UCSD-AML1 (cell line): ENCODE measurements at regions not wholly inside any gene's neighbourhood (a gene's known extent, or its start where the extent isn't known, plus 50 kb on each side); places are given as distances from the start of the nearest gene placed in this dataset.
"Not testable (repeated sequence)": the region's sequence is repeated elsewhere in the genome, so short reads cannot be mapped to it uniquely, and the experiment has no call there.

Source experiments
- DNase-seq: peaks from one replicate; lab custom pipeline; 2025; ENCODE audit not compliant: unreplicated experiment; lab: John Stamatoyannopoulos, UW

- DNase-seq, result no peak
Observed at GRCh38 chr5:62139741-62140140, 166.3 kb upstream of the KIF2A start.

- no peak for DNase-seq
Observed at GRCh38 chr5:62142351-62142750, 163.7 kb upstream of the KIF2A start.

GRCh38 chr5:62143268-62144229, 162.5 kb upstream of the KIF2A start:
- no peak for DNase-seq

GRCh38 chr5:62144401-62145022, 161.5 kb upstream of the KIF2A start:
- no peak for DNase-seq

- peak; percentile 15 for DNase-seq
Observed at GRCh38 chr5:62149879-62150278, 156.1 kb upstream of the KIF2A start.

- no peak for DNase-seq
Observed at GRCh38 chr5:62152394-62153087, 153.5 kb upstream of the KIF2A start.

GRCh38 chr5:62154758-62155157, 151.2 kb upstream of the KIF2A start:
- no peak for DNase-seq

- DNase-seq, result no peak
Observed at GRCh38 chr5:62155988-62156387, 150.0 kb upstream of the KIF2A start.

- no peak for DNase-seq
Observed at GRCh38 chr5:62167561-62168057, 138.4 kb upstream of the KIF2A start.

- DNase-seq, result no peak
Observed at GRCh38 chr5:62168506-62169281, 137.3 kb upstream of the KIF2A start.

- DNase-seq, result no peak
Observed at GRCh38 chr5:62178258-62178657, 127.7 kb upstream of the KIF2A start.

GRCh38 chr5:62182802-62183201, 123.2 kb upstream of the KIF2A start:
- no peak for DNase-seq

GRCh38 chr5:62183727-62184126, 122.3 kb upstream of the KIF2A start:
- DNase-seq, result no peak

GRCh38 chr5:62184444-62184843, 121.6 kb upstream of the KIF2A start:
- DNase-seq, result no peak

GRCh38 chr5:62190173-62190572, 115.8 kb upstream of the KIF2A start:
- peak; percentile 21 for DNase-seq

- DNase-seq, result no peak
Observed at GRCh38 chr5:62190931-62191330, 115.1 kb upstream of the KIF2A start.

GRCh38 chr5:62192958-62193357, 113.0 kb upstream of the KIF2A start:
- DNase-seq, result no peak

GRCh38 chr5:62196532-62196931, 109.5 kb upstream of the KIF2A start:
- DNase-seq, result not testable (repeated sequence)

- no peak for DNase-seq
Observed at GRCh38 chr5:62197697-62198096, 108.3 kb upstream of the KIF2A start.

GRCh38 chr5:62198421-62198820, 107.6 kb upstream of the KIF2A start:
- DNase-seq, result no peak
